ENCODE measurements at regions not wholly inside any gene's neighbourhood (a gene's known extent, or its start where the extent isn't known, plus 50 kb on each side); places are given as distances from the start of the nearest gene placed in this dataset.

- TF ChIP-seq CTCF (conservative IDR thresholded peaks at IDR 0.05; ENCODE audit: low read depth, low read length) (no peak), EZH2phosphoT487 (IDR thresholded peaks at IDR 0.05; ENCODE audit: borderline replicate concordance, low read length) (no peak)
Observed at GRCh38 chr4:14583752-14584151, 418.5 kb upstream of the CPEB2 start.
